Small intestine (tissue), 7 donors: ENCODE measurements at regions not wholly inside any gene's neighbourhood (a gene's known extent, or its start where the extent isn't known, plus 50 kb on each side); places are given as distances from the start of the nearest gene placed in this dataset.

Experiments
- DNase-seq, 2 donors: peaks; one replicate each; pipeline versions ENCODE4 v3.0.0 to v3.0.0-alpha.2; 2013
- FAIRE-seq: peaks from 2 replicates; lab custom pipeline; 2012; peaks lifted over from hg19 to GRCh38; lab: Jason Lieb, UNC
- H3K27ac ChIP-seq, 3 donors: one replicate each; pipeline ENCODE4 v1.5.1; 2013; ENCODE audit warnings: low read length in 2 of 3, mild to moderate bottlenecking in 2 of 3, control low read depth in 1 of 3, inconsistent platforms in 1 of 3, low read depth in 1 of 3, moderate library complexity in 1 of 3
- H3K27me3 ChIP-seq, 3 donors: one replicate each; pipeline ENCODE4 v1.6.1; 2013; ENCODE audit warnings: low read length in 3 of 3, inconsistent platforms in 1 of 3; ENCODE audit not compliant: control insufficient read depth in 3 of 3, insufficient read depth in 3 of 3
- H3K36me3 ChIP-seq, 3 donors: one replicate each; pipeline ENCODE4 v1.6.1; 2013; ENCODE audit warnings: low read length in 3 of 3, inconsistent platforms in 1 of 3, low read depth in 1 of 3, mild to moderate bottlenecking in 1 of 3, moderate library complexity in 1 of 3; ENCODE audit not compliant: control insufficient read depth in 3 of 3, insufficient read depth in 2 of 3
- H3K4me1 ChIP-seq, 3 donors: one replicate each; pipeline ENCODE4 v1.6.1; 2013; ENCODE audit warnings: low read length in 2 of 3, inconsistent platforms in 1 of 3, low read depth in 1 of 3, mild to moderate bottlenecking in 1 of 3, moderate library complexity in 1 of 3; ENCODE audit not compliant: control insufficient read depth in 3 of 3, insufficient read depth in 2 of 3
- H3K4me3 ChIP-seq, 3 donors: one replicate each; pipeline ENCODE4 v1.5.1; 2013; ENCODE audit warnings: low read length in 3 of 3, control low read depth in 1 of 3, inconsistent platforms in 1 of 3, low read depth in 1 of 3, mild to moderate bottlenecking in 1 of 3, moderate library complexity in 1 of 3
- H3K9me3 ChIP-seq, 2 donors: one replicate each; pipeline ENCODE4 v1.6.1; 2013; ENCODE audit warnings: low read depth in 1 of 2, low read length in 1 of 2; ENCODE audit not compliant: control insufficient read depth in 2 of 2, insufficient read depth in 1 of 2
- WGBS, 3 donors: extraction: QIAGEN DNeasy Blood & Tissue Kit; methylation state at CpG; one replicate each; pipeline ENCODE4 v1.1.7; 2013; 5-methylcytosine and 5-hydroxymethylcytosine counted together
- donor health status: healthy with polysubstance abuse.
- donor health status: control.
- donor health status: control.
- donor health status: Bipolar disorder and iron deficiency.
- donor health status: healthy.

- no peaks in the 10 kb centered on the region for H3K27me3 ChIP-seq
- no peaks in the 10 kb centered on the region for H3K4me1 ChIP-seq
- DNase-seq (no peak), FAIRE-seq (no peak)
- H3K4me3 ChIP-seq: no peak overlapping the region
- no peak overlapping the region for H3K27ac ChIP-seq
- WGBS, 3 donors: 72 to 84% (median 73%) methylated on average over 8 of the region's 8 CpGs
- no peaks in the 10 kb centered on the region for H3K36me3 ChIP-seq
- no peaks in the 10 kb centered on the region for H3K9me3 ChIP-seq
Observed at GRCh38 chr10:130751851-130752250, 559.7 kb downstream of the TCERG1L start.

- Histone ChIP-seq H3K36me3 (no peaks in the 10 kb centered on the region), H3K4me3 (no peak overlapping the region), H3K4me1 (no peaks in the 10 kb centered on the region), H3K9me3 (no peaks in the 10 kb centered on the region), H3K27me3 (no peaks in the 10 kb centered on the region), H3K27ac (no peak overlapping the region)
- no peak for FAIRE-seq
- no peak for DNase-seq
- 65 to 83% (median 70%) methylated on average over 6 of the region's 6 CpGs for WGBS, 3 donors
Observed at GRCh38 chr10:130756651-130757050, 554.9 kb downstream of the TCERG1L start.

- H3K9me3 ChIP-seq: no peaks in the 10 kb centered on the region
- no peak overlapping the region for H3K27ac ChIP-seq
- FAIRE-seq: no peak
- DNase-seq: no peak
- H3K4me1 ChIP-seq: no peaks in the 10 kb centered on the region
- WGBS, 3 donors: 74 to 82% (median 75%) methylated on average over 5 of the region's 5 CpGs
- no peaks in the 10 kb centered on the region for H3K36me3 ChIP-seq
- no peaks in the 10 kb centered on the region for H3K27me3 ChIP-seq
- no peak overlapping the region for H3K4me3 ChIP-seq
Observed at GRCh38 chr10:130757271-130757670, 554.2 kb downstream of the TCERG1L start.

- Histone ChIP-seq H3K4me3 (no peak overlapping the region), H3K9me3 (no peaks in the 10 kb centered on the region), H3K27me3 (no peaks in the 10 kb centered on the region), H3K4me1 (no peaks in the 10 kb centered on the region), H3K27ac (no peak overlapping the region), H3K36me3 (no peaks in the 10 kb centered on the region)
- WGBS, 3 donors: 78 to 80% (median 80%) methylated on average over 17 of the region's 17 CpGs
- no peak for DNase-seq
- no peak for FAIRE-seq
Observed at GRCh38 chr10:130757821-130758489, 553.6 kb downstream of the TCERG1L start.

- DNase-seq (no peak), FAIRE-seq (no peak)
- 80 to 86% (median 86%) methylated on average over 5 of the region's 5 CpGs for WGBS, 3 donors
- no peaks in the 10 kb centered on the region for H3K36me3 ChIP-seq
- no peak overlapping the region for H3K4me3 ChIP-seq
- H3K9me3 ChIP-seq: no peaks in the 10 kb centered on the region
- no peaks in the 10 kb centered on the region for H3K27me3 ChIP-seq
- H3K4me1 ChIP-seq: no peaks in the 10 kb centered on the region
- H3K27ac ChIP-seq: no peak overlapping the region
Observed at GRCh38 chr10:130758529-130758928, 553.0 kb downstream of the TCERG1L start.

- WGBS, 3 donors: 68 to 79% (median 72%) methylated on average over 6 of the region's 6 CpGs
- Histone ChIP-seq H3K27me3 (no peaks in the 10 kb centered on the region), H3K4me1 (no peaks in the 10 kb centered on the region), H3K36me3 (no peaks in the 10 kb centered on the region), H3K4me3 (no peak overlapping the region), H3K27ac (no peak overlapping the region), H3K9me3 (peaks cover 0 to 6% of the 10 kb centered on the region in 2 donors)
- FAIRE-seq: no peak
- no peak for DNase-seq
Observed at GRCh38 chr10:130761032-130761575, 550.4 kb downstream of the TCERG1L start.

GRCh38 chr10:130761788-130762301 lies 549.7 kb downstream of the TCERG1L start:
- H3K27me3 ChIP-seq: no peaks in the 10 kb centered on the region
- no peak overlapping the region for H3K27ac ChIP-seq
- H3K4me1 ChIP-seq: no peaks in the 10 kb centered on the region
- H3K4me3 ChIP-seq: no peak overlapping the region
- DNase-seq (no peak), FAIRE-seq (no peak)
- WGBS, 3 donors: 63 to 80% (median 79%) methylated on average over 13 of the region's 13 CpGs
- no peaks in the 10 kb centered on the region for H3K36me3 ChIP-seq
- peaks cover 0 to 9% of the 10 kb centered on the region in 2 donors for H3K9me3 ChIP-seq

GRCh38 chr10:130762491-130762890 lies 549.0 kb downstream of the TCERG1L start:
- FAIRE-seq: no peak

More at GRCh38 chr10:130762491-130762890, 549.0 kb downstream of the TCERG1L start:
- peaks cover 0 to 16% of the 10 kb centered on the region in 2 donors for H3K9me3 ChIP-seq
- no peak for DNase-seq
- no peak overlapping the region for H3K4me3 ChIP-seq
- no peaks in the 10 kb centered on the region for H3K36me3 ChIP-seq
- WGBS, 3 donors: 73 to 74% (median 74%) methylated on average over 6 of the region's 6 CpGs
- H3K27me3 ChIP-seq: no peaks in the 10 kb centered on the region
- no peaks in the 10 kb centered on the region for H3K4me1 ChIP-seq
- no peak overlapping the region for H3K27ac ChIP-seq
